ENCODE measurements at regions not wholly inside any gene's neighbourhood (a gene's known extent, or its start where the extent isn't known, plus 50 kb on each side); places are given as distances from the start of the nearest gene placed in this dataset.
"Not testable (repeated sequence)": the region's sequence is repeated elsewhere in the genome, so short reads cannot be mapped to it uniquely, and the experiment has no call there.

- DNase-seq = no peak
Observed at GRCh38 chr6:113659762-113660404, 197.3 kb upstream of the MARCKS start.

GRCh38 chr6:113660819-113661218, 196.3 kb upstream of the MARCKS start:
- DNase-seq = no peak

- no peak for DNase-seq
Observed at GRCh38 chr6:113662093-113662665, 195.0 kb upstream of the MARCKS start.

GRCh38 chr6:113662688-113663333, 194.3 kb upstream of the MARCKS start:
- no peak for DNase-seq

GRCh38 chr6:113664909-113665308, 192.2 kb upstream of the MARCKS start:
- DNase-seq = no peak

- no peak for DNase-seq
Observed at GRCh38 chr6:113668641-113669408, 188.3 kb upstream of the MARCKS start.

- DNase-seq = no peak
Observed at GRCh38 chr6:113669606-113670005, 187.5 kb upstream of the MARCKS start.

GRCh38 chr6:113671421-113671820, 185.7 kb upstream of the MARCKS start:
- DNase-seq = no peak

- no peak for DNase-seq
Observed at GRCh38 chr6:113672491-113673149, 184.5 kb upstream of the MARCKS start.

GRCh38 chr6:113674075-113674474, 183.1 kb upstream of the MARCKS start:
- no peak for DNase-seq

- DNase-seq = no peak
Observed at GRCh38 chr6:113676057-113676456, 181.1 kb upstream of the MARCKS start.

- DNase-seq = no peak
Observed at GRCh38 chr6:113676968-113677367, 180.2 kb upstream of the MARCKS start.

GRCh38 chr6:113679051-113679450, 178.1 kb upstream of the MARCKS start:
- no peak for DNase-seq

GRCh38 chr6:113680301-113680700, 176.8 kb upstream of the MARCKS start:
- DNase-seq = no peak

GRCh38 chr6:113683968-113684367, 173.2 kb upstream of the MARCKS start:
- no peak for DNase-seq

- no peak for DNase-seq
Observed at GRCh38 chr6:113684382-113684901, 172.7 kb upstream of the MARCKS start.

- DNase-seq = no peak
Observed at GRCh38 chr6:113686049-113686448, 171.1 kb upstream of the MARCKS start.

- DNase-seq = not testable (repeated sequence)
Observed at GRCh38 chr6:113689620-113690019, 167.5 kb upstream of the MARCKS start.

- DNase-seq = no peak
Observed at GRCh38 chr6:113690281-113691259, 166.6 kb upstream of the MARCKS start.

- DNase-seq = no peak
Observed at GRCh38 chr6:113691260-113691656, 165.9 kb upstream of the MARCKS start.

GRCh38 chr6:113693851-113694250, 163.3 kb upstream of the MARCKS start:
- no peak for DNase-seq

All from activated gamma-delta T cell treated with Interleukin-2 at 50 U/mL for 16 hours (primary cell).